ENCODE measurements at regions not wholly inside any gene's neighbourhood (a gene's known extent, or its start where the extent isn't known, plus 50 kb on each side); places are given as distances from the start of the nearest gene placed in this dataset.
A peak's percentile ranks its signal among the peaks of the same experiment; 100 is the strongest.

DNA sequence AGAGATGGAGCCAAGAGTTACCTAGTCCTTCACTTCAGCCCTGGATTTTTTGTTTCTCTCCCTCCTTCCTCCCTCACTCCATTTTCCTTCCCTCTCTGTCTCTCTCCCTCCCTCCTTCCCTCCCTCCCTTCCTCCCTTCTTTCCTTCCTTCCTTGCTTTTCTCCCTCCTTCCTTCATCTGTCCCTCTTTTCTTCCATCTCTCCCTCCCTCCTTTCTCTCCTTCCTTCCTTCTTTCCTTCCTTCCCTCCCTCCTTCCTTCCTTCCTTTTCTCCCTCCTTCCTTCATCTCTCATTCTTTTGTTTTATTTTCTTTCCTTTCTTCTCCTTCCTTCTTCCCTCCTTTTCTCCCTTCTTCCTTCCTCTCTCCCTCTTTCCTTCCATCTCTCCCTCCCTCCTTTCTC is 283.5 kb downstream of the MAF start:
- Histone ChIP-seq H3F3A (replicated peaks; ENCODE audit: low read depth) (no peaks in the 10 kb centered on the region), H3K79me2 (replicated peaks; ENCODE audit: insufficient read depth) (no peaks in the 10 kb centered on the region), H3K36me3 (ENCODE audit: insufficient read depth) (no peaks in the 10 kb centered on the region), H2AFZ (no peak overlapping the region), H3K9me2 (ENCODE audit: insufficient read depth) (peaks cover 2% of the 10 kb centered on the region; the same call in 1 of the 2 replicates), H3K4me2 (0 out of 2 replicates have a peak overlapping the region, but pooled peaks have one; percentile 65), H3K27me3 (ENCODE audit: insufficient read depth) (no peaks in the 10 kb centered on the region), H4K20me1 (replicated peaks; ENCODE audit: insufficient read depth) (no peaks in the 10 kb centered on the region), H3K4me3 (no peak overlapping the region), H3K27ac (ENCODE audit: low read depth) (no peak overlapping the region), H3K4me1 (ENCODE audit: insufficient read depth) (peaks cover 27% of the 10 kb centered on the region)
- H3K27ac Mint-ChIP-seq: no peak overlapping the region
- no peaks in the 10 kb centered on the region for H3K9me3 Mint-ChIP-seq
- ATAC-seq (no peak), DNase-seq (ENCODE audit: low spot score) (no peak)
- H3K4me1 Mint-ChIP-seq: peaks cover 33% of the 10 kb centered on the region
- no peak for TF ChIP-seq ZNF331 (CRISPR knock-in tag; IDR thresholded peaks at IDR 0.05; ENCODE audit: low read depth)
- TF ChIP-seq ZNF462 (CRISPR knock-in tag; IDR thresholded peaks at IDR 0.05): no peak
- H3K4me3 Mint-ChIP-seq: no peak overlapping the region
- no peaks in the 10 kb centered on the region for H3K36me3 Mint-ChIP-seq (ENCODE audit: low read depth)
- peaks cover 11% of the 10 kb centered on the region for H3K27me3 Mint-ChIP-seq (ENCODE audit: insufficient read depth, low read depth, poor library complexity)

- no peak for DNase-seq (ENCODE audit: low spot score)
- ATAC-seq: no peak
- TF ChIP-seq EZH2 (IDR thresholded peaks at IDR 0.05; ENCODE audit: low read depth, unreplicated experiment) (no peak), EZH2phosphoT487 (IDR thresholded peaks at IDR 0.05; ENCODE audit: unreplicated experiment) (no peak), REST (IDR thresholded peaks at IDR 0.05; ENCODE audit: unreplicated experiment) (no peak), POLR2AphosphoS5 (IDR thresholded peaks at IDR 0.05; ENCODE audit: low read depth) (no peak), NANOG (IDR thresholded peaks at IDR 0.05; ENCODE audit: borderline replicate concordance) (no peak), CTCF (conservative IDR thresholded peaks at IDR 0.05; ENCODE audit: low read depth in 2 of 2) (no peak), STAT1 (IDR thresholded peaks at IDR 0.05; ENCODE audit: unreplicated experiment) (no peak)
- TF ChIP-seq, protein P1, sequence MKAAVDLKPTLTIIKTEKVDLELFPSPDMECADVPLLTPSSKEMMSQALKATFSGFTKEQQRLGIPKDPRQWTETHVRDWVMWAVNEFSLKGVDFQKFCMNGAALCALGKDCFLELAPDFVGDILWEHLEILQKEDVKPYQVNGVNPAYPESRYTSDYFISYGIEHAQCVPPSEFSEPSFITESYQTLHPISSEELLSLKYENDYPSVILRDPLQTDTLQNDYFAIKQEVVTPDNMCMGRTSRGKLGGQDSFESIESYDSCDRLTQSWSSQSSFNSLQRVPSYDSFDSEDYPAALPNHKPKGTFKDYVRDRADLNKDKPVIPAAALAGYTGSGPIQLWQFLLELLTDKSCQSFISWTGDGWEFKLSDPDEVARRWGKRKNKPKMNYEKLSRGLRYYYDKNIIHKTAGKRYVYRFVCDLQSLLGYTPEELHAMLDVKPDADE (IDR thresholded peaks at IDR 0.05): no peak
Observed at GRCh38 chr16:79316004-79316458, 284.5 kb downstream of the MAF start.

More at GRCh38 chr16:79316004-79316458, 284.5 kb downstream of the MAF start:
- H3K4me1 ChIP-seq (ENCODE audit: insufficient read depth): peaks cover 35% of the 10 kb centered on the region
- H3K79me2 ChIP-seq (replicated peaks; ENCODE audit: insufficient read depth): no peaks in the 10 kb centered on the region
- Mint-ChIP-seq H3K27me3 (ENCODE audit: insufficient read depth, low read depth, poor library complexity) (peaks cover 11% of the 10 kb centered on the region), H3K9me3 (no peaks in the 10 kb centered on the region), H3K4me3 (no peak overlapping the region), H3K4me1 (peaks cover 42% of the 10 kb centered on the region), H3K36me3 (ENCODE audit: low read depth) (no peaks in the 10 kb centered on the region), H3K27ac (no peak overlapping the region)
- H3K9me2 ChIP-seq (ENCODE audit: insufficient read depth): peaks cover 2% of the 10 kb centered on the region; the same call in 1 of the 2 replicates
- H3K27me3 ChIP-seq (ENCODE audit: insufficient read depth): no peaks in the 10 kb centered on the region
- no peaks in the 10 kb centered on the region for H3K36me3 ChIP-seq (ENCODE audit: insufficient read depth)
- H3K27ac ChIP-seq (ENCODE audit: low read depth): no peak overlapping the region
- no peak overlapping the region for H3K4me3 ChIP-seq
- no peak overlapping the region for H3K4me2 ChIP-seq
- no peak overlapping the region for H2AFZ ChIP-seq
- H4K20me1 ChIP-seq (replicated peaks; ENCODE audit: insufficient read depth): no peaks in the 10 kb centered on the region
- no peaks in the 10 kb centered on the region for H3F3A ChIP-seq (replicated peaks; ENCODE audit: low read depth)
